ENCODE measurements at regions not wholly inside any gene's neighbourhood (a gene's known extent, or its start where the extent isn't known, plus 50 kb on each side); places are given as distances from the start of the nearest gene placed in this dataset.

DNA sequence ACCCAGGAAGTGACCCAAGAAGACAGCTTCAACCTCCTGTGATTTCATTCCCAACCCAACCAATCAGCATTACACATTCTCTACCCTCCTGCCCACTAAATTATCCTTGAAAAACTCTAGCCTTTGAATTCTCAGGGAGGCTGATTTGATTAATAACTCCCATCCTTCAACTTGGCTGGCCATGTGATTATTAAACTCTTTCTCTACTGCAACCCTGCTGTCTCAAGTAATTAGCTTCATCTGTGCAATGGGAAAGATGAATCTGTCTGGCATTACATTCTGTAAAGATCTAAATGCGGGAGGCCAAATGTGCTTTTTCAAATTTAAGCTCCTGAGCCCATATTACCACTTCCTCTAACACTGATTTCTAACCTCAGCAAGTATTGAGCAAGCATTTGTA is 95.9 kb upstream of the STT3B start:
- Histone ChIP-seq H3K27me3 (no peaks in the 10 kb centered on the region), H3K4me1 (no peaks in the 10 kb centered on the region), H3K9me3 (peaks cover 0 to 13% (median 0%) of the 10 kb centered on the region in 3 donors), H3K27ac (no peak overlapping the region), H3K36me3 (replicated peaks in 1 of 2; ENCODE audit: insufficient read depth in 1 of 2, low read depth in 2 of 2) (no peaks in the 10 kb centered on the region), H3K4me3 (no peak overlapping the region)
- intact Hi-C loops (cut with DNase I): no loop called here
- 79 to 100% methylated on average over 1 of the region's 1 CpG for WGBS, 2 donors
- ATAC-seq: no peak
- TF ChIP-seq, protein P1, sequence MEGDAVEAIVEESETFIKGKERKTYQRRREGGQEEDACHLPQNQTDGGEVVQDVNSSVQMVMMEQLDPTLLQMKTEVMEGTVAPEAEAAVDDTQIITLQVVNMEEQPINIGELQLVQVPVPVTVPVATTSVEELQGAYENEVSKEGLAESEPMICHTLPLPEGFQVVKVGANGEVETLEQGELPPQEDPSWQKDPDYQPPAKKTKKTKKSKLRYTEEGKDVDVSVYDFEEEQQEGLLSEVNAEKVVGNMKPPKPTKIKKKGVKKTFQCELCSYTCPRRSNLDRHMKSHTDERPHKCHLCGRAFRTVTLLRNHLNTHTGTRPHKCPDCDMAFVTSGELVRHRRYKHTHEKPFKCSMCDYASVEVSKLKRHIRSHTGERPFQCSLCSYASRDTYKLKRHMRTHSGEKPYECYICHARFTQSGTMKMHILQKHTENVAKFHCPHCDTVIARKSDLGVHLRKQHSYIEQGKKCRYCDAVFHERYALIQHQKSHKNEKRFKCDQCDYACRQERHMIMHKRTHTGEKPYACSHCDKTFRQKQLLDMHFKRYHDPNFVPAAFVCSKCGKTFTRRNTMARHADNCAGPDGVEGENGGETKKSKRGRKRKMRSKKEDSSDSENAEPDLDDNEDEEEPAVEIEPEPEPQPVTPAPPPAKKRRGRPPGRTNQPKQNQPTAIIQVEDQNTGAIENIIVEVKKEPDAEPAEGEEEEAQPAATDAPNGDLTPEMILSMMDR (IDR thresholded peaks at IDR 0.05): no peak
- no peak for TF ChIP-seq POLR2A (IDR thresholded peaks at IDR 0.05)
- no peak for DNase-seq

DNA sequence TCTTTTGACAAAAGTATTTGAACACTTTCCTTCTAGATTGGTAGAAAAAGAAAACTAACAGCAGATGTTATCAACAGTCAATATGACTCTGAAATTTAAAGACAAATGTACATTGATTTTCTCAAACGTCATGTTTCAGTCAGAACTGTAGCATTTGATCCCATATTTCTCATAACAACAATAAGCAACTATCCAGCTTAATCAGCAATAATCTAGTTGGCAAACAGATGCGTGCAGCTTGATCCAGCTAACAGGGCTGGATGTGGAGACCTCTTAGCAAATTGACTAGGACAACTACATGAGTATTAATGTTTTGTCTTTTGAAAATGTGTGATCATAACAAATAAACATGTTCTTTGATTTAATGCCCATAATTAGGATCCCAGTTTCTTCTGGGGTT is 94.0 kb upstream of the STT3B start:
- peaks cover 0 to 13% (median 0%) of the 10 kb centered on the region in 3 donors for H3K9me3 ChIP-seq
- 20 to 48% methylated on average over 2 of the region's 2 CpGs for WGBS, 2 donors

DNA sequence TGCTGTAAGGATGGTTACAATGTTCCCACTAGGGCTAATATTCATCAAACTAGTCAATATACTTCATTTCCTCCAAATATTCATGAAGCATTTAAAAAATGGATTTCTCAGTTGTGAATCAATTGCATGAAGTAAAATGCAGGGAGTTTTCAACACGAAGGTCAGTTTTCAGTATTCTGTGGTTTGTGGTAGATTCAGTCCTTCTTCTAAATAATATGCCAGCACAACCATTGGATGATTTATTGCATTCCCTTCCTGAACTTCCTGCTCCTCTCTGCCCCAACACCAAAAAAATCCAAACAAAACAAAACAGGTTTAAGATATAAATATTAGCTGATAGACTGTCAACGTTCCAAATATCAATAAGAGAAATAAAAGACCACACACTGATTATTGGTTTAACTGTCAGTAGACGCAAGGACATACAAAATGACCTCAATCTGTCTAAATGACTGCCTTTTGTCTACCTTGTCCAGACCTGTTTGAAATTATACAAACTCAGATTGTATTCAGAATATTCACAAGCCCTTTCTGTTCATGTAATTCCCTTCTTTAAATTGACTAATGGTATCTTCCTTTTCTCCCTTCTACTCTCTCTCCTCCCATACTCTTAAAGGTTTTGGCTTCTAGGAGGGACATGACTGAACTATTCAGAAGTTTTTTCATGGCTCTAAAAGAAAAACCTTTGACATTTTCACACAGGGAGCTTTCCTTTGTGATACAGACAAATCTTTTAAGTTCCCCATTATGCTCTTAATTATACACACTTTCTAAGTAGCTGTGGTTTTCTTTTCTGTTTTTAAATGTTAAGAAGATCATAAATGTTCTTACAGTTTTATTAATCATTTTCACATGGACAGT is 92.6 kb upstream of the STT3B start:
- intact Hi-C loops (cut with DNase I): no loop called here
- TF ChIP-seq, protein P1 (IDR thresholded peaks at IDR 0.05): no peak
- TF ChIP-seq POLR2A (IDR thresholded peaks at IDR 0.05): no peak
- Histone ChIP-seq H3K36me3 (replicated peaks in 1 of 2; ENCODE audit: insufficient read depth in 1 of 2, low read depth in 2 of 2) (no peaks in the 10 kb centered on the region), H3K4me3 (no peak overlapping the region), H3K9me3 (peaks cover 0 to 13% (median 0%) of the 10 kb centered on the region in 3 donors), H3K27ac (no peak overlapping the region), H3K27me3 (no peaks in the 10 kb centered on the region), H3K4me1 (no peaks in the 10 kb centered on the region)
- DNase-seq: no peak
- ATAC-seq: no peak
- 13 to 23% methylated on average over 3 of the region's 3 CpGs for WGBS, 2 donors

More for the DNA sequence above, 94.0 kb upstream of the STT3B start:
- no peak for TF ChIP-seq POLR2A (IDR thresholded peaks at IDR 0.05)
- TF ChIP-seq, protein P1 (IDR thresholded peaks at IDR 0.05): no peak
- H3K27ac ChIP-seq: no peak overlapping the region
- intact Hi-C loops (cut with DNase I): no loop called here
- H3K4me1 ChIP-seq: no peaks in the 10 kb centered on the region
- H3K4me3 ChIP-seq: no peak overlapping the region
- H3K27me3 ChIP-seq: no peaks in the 10 kb centered on the region
- ATAC-seq (no peak), DNase-seq (no peak)
- H3K36me3 ChIP-seq (replicated peaks in 1 of 2; ENCODE audit: insufficient read depth in 1 of 2, low read depth in 2 of 2): no peaks in the 10 kb centered on the region

DNA sequence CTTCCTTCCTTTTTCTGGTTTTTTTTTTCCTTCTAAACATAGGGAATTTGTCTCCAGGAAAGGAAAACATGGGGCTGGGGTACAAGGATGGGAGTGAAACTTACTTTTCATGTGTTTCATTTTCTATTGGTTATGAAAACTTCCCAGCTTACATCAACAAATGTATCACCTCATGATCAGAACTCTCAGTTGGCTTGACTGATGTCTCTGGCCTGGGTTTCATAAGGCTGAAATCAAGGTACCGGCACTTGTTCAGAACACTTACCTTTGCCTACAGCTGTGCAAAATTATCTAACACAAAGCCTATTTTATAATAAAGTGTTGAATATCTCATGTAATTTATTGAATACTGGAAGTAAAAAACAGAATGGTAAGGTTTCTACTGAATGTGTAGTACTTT is 91.8 kb upstream of the STT3B start:
- Histone ChIP-seq H3K27me3 (no peaks in the 10 kb centered on the region), H3K9me3 (peaks cover 0 to 13% (median 0%) of the 10 kb centered on the region in 3 donors), H3K4me1 (no peaks in the 10 kb centered on the region), H3K4me3 (no peak overlapping the region), H3K36me3 (replicated peaks in 1 of 2; ENCODE audit: insufficient read depth in 1 of 2, low read depth in 2 of 2) (no peaks in the 10 kb centered on the region), H3K27ac (no peak overlapping the region)
- 70 to 100% methylated on average over 1 of the region's 1 CpG for WGBS, 2 donors
- intact Hi-C loops (cut with DNase I): no loop called here
- DNase-seq (no peak), ATAC-seq (no peak)
- TF ChIP-seq, protein P1 (IDR thresholded peaks at IDR 0.05): no peak
- TF ChIP-seq POLR2A (IDR thresholded peaks at IDR 0.05): no peak

DNA sequence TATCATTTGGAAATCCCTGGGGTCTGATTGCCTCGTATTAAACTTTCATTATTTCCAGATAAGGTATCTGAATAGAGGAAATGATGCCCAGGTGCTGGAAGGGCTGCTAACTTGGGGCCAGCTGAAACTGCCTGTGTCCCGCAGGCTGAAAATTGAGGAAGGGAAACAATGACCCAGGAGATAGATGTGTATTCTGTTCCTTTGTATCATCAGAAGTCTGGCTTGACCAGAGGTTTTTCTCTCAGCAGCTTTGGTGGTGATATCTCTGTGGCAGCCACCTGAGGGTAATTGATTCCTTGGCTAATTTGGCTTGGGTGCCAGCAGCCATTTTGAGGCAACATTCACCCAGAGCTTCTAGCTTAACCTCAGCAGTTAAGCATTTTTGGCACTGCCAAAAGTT is 90.0 kb upstream of the STT3B start:
- Histone ChIP-seq H3K27me3 (no peaks in the 10 kb centered on the region), H3K4me1 (no peaks in the 10 kb centered on the region), H3K9me3 (no peaks in the 10 kb centered on the region), H3K4me3 (no peak overlapping the region), H3K27ac (no peak overlapping the region), H3K36me3 (replicated peaks in 1 of 2; ENCODE audit: insufficient read depth in 1 of 2, low read depth in 2 of 2) (no peaks in the 10 kb centered on the region)
- no peak for TF ChIP-seq POLR2A (IDR thresholded peaks at IDR 0.05)
- TF ChIP-seq, protein P1 (IDR thresholded peaks at IDR 0.05): no peak
- 49 to 61% methylated on average over 2 of the region's 2 CpGs for WGBS, 2 donors
- ATAC-seq (no peak), DNase-seq (no peak)
- intact Hi-C loops (cut with DNase I): no loop called here

Data from body of pancreas (tissue), 4 donors.